COLO668 (cell line): ENCODE measurements at regions not wholly inside any gene's neighbourhood (a gene's known extent, or its start where the extent isn't known, plus 50 kb on each side); places are given as distances from the start of the nearest gene placed in this dataset.

Source experiments
- DNase-seq: peaks from one replicate; lab custom pipeline; 2025; ENCODE audit not compliant: unreplicated experiment; lab: John Stamatoyannopoulos, UW

GRCh38 chr13:44092078-44092970 lies 212.6 kb downstream of the LACC1 start:
- no peak for DNase-seq

- no peak for DNase-seq
Measured at GRCh38 chr13:44093607-44094564, 214.2 kb downstream of the LACC1 start.

GRCh38 chr13:44096901-44097300 lies 217.2 kb downstream of the LACC1 start:
- DNase-seq: no peak

GRCh38 chr13:44098559-44098958 lies 218.9 kb downstream of the LACC1 start:
- DNase-seq: no peak

- no peak for DNase-seq
Measured at GRCh38 chr13:44101347-44102083, 221.8 kb downstream of the LACC1 start.

- no peak for DNase-seq
Measured at GRCh38 chr13:44103429-44104196, 223.9 kb downstream of the LACC1 start.

- DNase-seq: no peak
Measured at GRCh38 chr13:44104197-44104490, 224.4 kb downstream of the LACC1 start.

GRCh38 chr13:44104969-44105368 lies 225.3 kb downstream of the LACC1 start:
- DNase-seq: no peak

GRCh38 chr13:44106266-44107152 lies 226.8 kb downstream of the LACC1 start:
- DNase-seq: no peak

- no peak for DNase-seq
Measured at GRCh38 chr13:44107357-44108121, 227.8 kb downstream of the LACC1 start.

GRCh38 chr13:44108331-44108858 lies 228.7 kb downstream of the LACC1 start:
- DNase-seq: no peak

- no peak for DNase-seq
Measured at GRCh38 chr13:44110091-44110621, 230.5 kb downstream of the LACC1 start.

GRCh38 chr13:44111701-44112100 lies 232.0 kb downstream of the LACC1 start:
- DNase-seq: no peak

- no peak for DNase-seq
Measured at GRCh38 chr13:44112700-44113329, 233.1 kb downstream of the LACC1 start.

- DNase-seq: no peak
Measured at GRCh38 chr13:44116562-44117332, 237.0 kb downstream of the LACC1 start.

- DNase-seq: no peak
Measured at GRCh38 chr13:44117351-44117750, 237.6 kb downstream of the LACC1 start.

- no peak for DNase-seq
Measured at GRCh38 chr13:44117816-44118215, 238.1 kb downstream of the LACC1 start.
